HL-60 (cell line): ENCODE measurements at regions not wholly inside any gene's neighbourhood (a gene's known extent, or its start where the extent isn't known, plus 50 kb on each side); places are given as distances from the start of the nearest gene placed in this dataset.
A peak's percentile ranks its signal among the peaks of the same experiment; 100 is the strongest.

Source experiments
- DNase-seq, 2 experiments: peaks; one replicate each; pipeline ENCODE4 v3.0.0-alpha.2; 2010 to 2020; ENCODE audit warnings: low read depth in 1 of 2, low spot score in 1 of 2
- H3K27ac ChIP-seq: fragments of 250-450 bp; sonication (Bioruptor Pico); replicated peaks from 2 replicates; pipeline ENCODE4 v1.5.1; 2020; ENCODE audit warnings: mild to moderate bottlenecking, moderate library complexity
- H3K27me3 ChIP-seq: fragments of 250-450 bp; sonication (Bioruptor Pico); 2 replicates; pipeline ENCODE4 v1.5.1; 2021; ENCODE audit warnings: mild to moderate bottlenecking, moderate library complexity; ENCODE audit not compliant: insufficient read depth, poor library complexity, severe bottlenecking
- H3K4me3 ChIP-seq: replicated peaks from 2 replicates; pipeline ENCODE4 v1.5.1; 2011; ENCODE audit warnings: mild to moderate bottlenecking, control low read depth, low read length; ENCODE audit not compliant: insufficient read depth
- GABPA ChIP-seq: IDR thresholded peaks from 2 replicates; pipeline ENCODE4 v1.6.1; 2012; ENCODE audit warnings: low read depth
- POLR2AphosphoS5 ChIP-seq: IDR thresholded peaks from 2 replicates; pipeline ENCODE4 v1.6.1; 2012; ENCODE audit warnings: low read depth
- REST ChIP-seq: IDR thresholded peaks from 2 replicates; pipeline ENCODE4 v1.6.1; 2012; ENCODE audit warnings: low read depth; ENCODE audit not compliant: insufficient replicate concordance
- SPI1 ChIP-seq: IDR thresholded peaks from 2 replicates; pipeline ENCODE4 v1.6.1; 2012; ENCODE audit warnings: low read depth, mild to moderate bottlenecking, borderline replicate concordance
- TF ChIP-seq, protein P1 (sequence below): IDR thresholded peaks from one replicate; pipeline ENCODE4 v1.5.1; 2011; ENCODE audit warnings: low read length, control low read depth, inconsistent platforms; ENCODE audit not compliant: insufficient read depth

GRCh38 chr1:5640845-5641244 lies 351.4 kb downstream of the NPHP4 start:
- Histone ChIP-seq H3K27ac (no peak overlapping the region), H3K4me3 (no peak overlapping the region), H3K27me3 (no peaks in the 10 kb centered on the region)
- peak in 1 of 2 experiments; percentile 4 for DNase-seq
- TF ChIP-seq GABPA (no peak), REST (no peak), SPI1 (no peak), POLR2AphosphoS5 (no peak)
- TF ChIP-seq, protein P1, sequence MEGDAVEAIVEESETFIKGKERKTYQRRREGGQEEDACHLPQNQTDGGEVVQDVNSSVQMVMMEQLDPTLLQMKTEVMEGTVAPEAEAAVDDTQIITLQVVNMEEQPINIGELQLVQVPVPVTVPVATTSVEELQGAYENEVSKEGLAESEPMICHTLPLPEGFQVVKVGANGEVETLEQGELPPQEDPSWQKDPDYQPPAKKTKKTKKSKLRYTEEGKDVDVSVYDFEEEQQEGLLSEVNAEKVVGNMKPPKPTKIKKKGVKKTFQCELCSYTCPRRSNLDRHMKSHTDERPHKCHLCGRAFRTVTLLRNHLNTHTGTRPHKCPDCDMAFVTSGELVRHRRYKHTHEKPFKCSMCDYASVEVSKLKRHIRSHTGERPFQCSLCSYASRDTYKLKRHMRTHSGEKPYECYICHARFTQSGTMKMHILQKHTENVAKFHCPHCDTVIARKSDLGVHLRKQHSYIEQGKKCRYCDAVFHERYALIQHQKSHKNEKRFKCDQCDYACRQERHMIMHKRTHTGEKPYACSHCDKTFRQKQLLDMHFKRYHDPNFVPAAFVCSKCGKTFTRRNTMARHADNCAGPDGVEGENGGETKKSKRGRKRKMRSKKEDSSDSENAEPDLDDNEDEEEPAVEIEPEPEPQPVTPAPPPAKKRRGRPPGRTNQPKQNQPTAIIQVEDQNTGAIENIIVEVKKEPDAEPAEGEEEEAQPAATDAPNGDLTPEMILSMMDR: no peak

- Histone ChIP-seq H3K4me3 (no peak overlapping the region), H3K27me3 (no peaks in the 10 kb centered on the region), H3K27ac (no peak overlapping the region)
- TF ChIP-seq SPI1 (no peak), POLR2AphosphoS5 (no peak), GABPA (no peak), REST (no peak)
- TF ChIP-seq, protein P1: no peak
- no peak for DNase-seq
These were observed 353.0 kb downstream of the NPHP4 start for GRCh38 chr1:5639106-5639722.

DNA sequence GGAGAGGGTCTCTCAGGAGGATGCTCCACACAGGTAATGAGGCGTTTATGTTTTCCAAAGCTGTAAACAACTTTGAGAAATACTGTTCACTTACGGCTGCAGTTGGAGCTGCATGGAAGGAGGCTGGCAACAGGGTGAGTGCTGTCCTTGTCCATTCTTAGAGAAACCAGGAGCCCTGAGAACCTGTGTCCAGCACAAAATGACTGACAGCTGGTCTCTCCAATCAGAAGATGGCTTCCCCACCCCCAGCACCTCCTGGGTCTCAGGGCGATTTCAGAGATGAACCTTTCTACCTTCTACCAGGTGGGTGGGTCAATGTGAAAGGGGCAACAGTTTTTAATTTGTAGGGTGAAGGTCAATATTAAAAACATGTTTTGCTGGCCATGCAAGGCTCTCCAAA lies 353.6 kb downstream of the NPHP4 start:
- Histone ChIP-seq H3K4me3 (no peak overlapping the region), H3K27me3 (no peaks in the 10 kb centered on the region), H3K27ac (no peak overlapping the region)
- DNase-seq: no peak
- no peak for TF ChIP-seq REST
- TF ChIP-seq POLR2AphosphoS5: no peak
- TF ChIP-seq, protein P1: no peak
- TF ChIP-seq GABPA: no peak
- no peak for TF ChIP-seq SPI1
